CD14-positive monocyte (primary cell): ENCODE measurements at regions not wholly inside any gene's neighbourhood (a gene's known extent, or its start where the extent isn't known, plus 50 kb on each side); places are given as distances from the start of the nearest gene placed in this dataset.

Experiments
- DNase-seq, 3 donors: peaks; one replicate each; pipeline ENCODE4 v3.0.0-alpha.2; 2011 to 2022
- H2AFZ ChIP-seq: 2 replicates; pipeline ENCODE4 v1.6.0; 2012; ENCODE audit warnings: mild to moderate bottlenecking, low read depth, low read length, inconsistent platforms; ENCODE audit not compliant: insufficient read depth, poor library complexity, severe bottlenecking
- H3K27ac ChIP-seq, 2 donors: 1 replicate in 1 of 2; 2 replicates in 1 of 2; pipeline ENCODE4 v1.5.1; 2012 to 2013; ENCODE audit warnings: low read length in 2 of 2, control low read depth in 1 of 2, inconsistent platforms in 1 of 2, low read depth in 1 of 2, mild to moderate bottlenecking in 1 of 2
- H3K27me3 ChIP-seq, 2 donors: one replicate each; pipeline versions ENCODE4 v1.6.0 to v1.6.1; 2011 to 2013; ENCODE audit warnings: low read length in 2 of 2; ENCODE audit not compliant: control insufficient read depth in 2 of 2, insufficient read depth in 2 of 2
- H3K36me3 ChIP-seq, 2 donors: replicated peaks in 1 of 2; 1 replicate in 1 of 2; 2 replicates in 1 of 2; pipeline versions ENCODE4 v1.5.1 to v1.6.1; 2012 to 2013; ENCODE audit warnings: low read length in 2 of 2, control low read depth in 1 of 2, inconsistent platforms in 1 of 2, mild to moderate bottlenecking in 1 of 2; ENCODE audit not compliant: insufficient read depth in 2 of 2, control insufficient read depth in 1 of 2
- H3K4me1 ChIP-seq, 2 donors: 1 replicate in 1 of 2; 2 replicates in 1 of 2; pipeline versions ENCODE4 v1.5.1 to v1.6.1; 2012 to 2013; ENCODE audit warnings: low read length in 2 of 2, control low read depth in 1 of 2, inconsistent platforms in 1 of 2, mild to moderate bottlenecking in 1 of 2, moderate library complexity in 1 of 2; ENCODE audit not compliant: insufficient read depth in 2 of 2, control insufficient read depth in 1 of 2
- H3K4me2 ChIP-seq: replicated peaks from 2 replicates; pipeline ENCODE3; 2012; ENCODE audit warnings: low read length, moderate library complexity, mild to moderate bottlenecking; ENCODE audit not compliant: poor library complexity, severe bottlenecking; ENCODE audit errors: extremely low read depth
- H3K4me3 ChIP-seq, 3 experiments: fragments of 200-600 bp in 1 of 3; sonication (generic) in 1 of 3; replicated peaks in 1 of 3; 1 replicate in 2 of 3; 2 replicates in 1 of 3; pipeline ENCODE4 v1.5.1; 2011 to 2013; ENCODE audit warnings: low read length in 3 of 3, mild to moderate bottlenecking in 3 of 3, control low read depth in 2 of 3, low read depth in 2 of 3, inconsistent platforms in 1 of 3, moderate library complexity in 1 of 3
- H3K79me2 ChIP-seq: 2 replicates; pipeline ENCODE4 v1.6.0; 2012; ENCODE audit warnings: mild to moderate bottlenecking, control low read depth, inconsistent platforms, low read length, moderate library complexity; ENCODE audit not compliant: insufficient read depth
- H3K9ac ChIP-seq: 2 replicates; pipeline ENCODE4 v1.6.0; 2017; ENCODE audit warnings: low read length, mild to moderate bottlenecking; ENCODE audit not compliant: insufficient read depth, poor library complexity, severe bottlenecking
- H3K9me3 ChIP-seq, 2 donors: replicated peaks in 1 of 2; 1 replicate in 1 of 2; 2 replicates in 1 of 2; pipeline versions ENCODE4 v1.5.1 to v1.6.1; 2012 to 2013; ENCODE audit warnings: low read length in 2 of 2, control low read depth in 1 of 2; ENCODE audit not compliant: control insufficient read depth in 1 of 2, insufficient read depth in 1 of 2
- H4K20me1 ChIP-seq: 2 replicates; pipeline ENCODE4 v1.6.0; 2012; ENCODE audit warnings: mild to moderate bottlenecking, low read length, control low read depth, moderate library complexity; ENCODE audit not compliant: insufficient read depth
- H3K27ac Mint-ChIP-seq, 7 donors: one replicate each; pipeline ENCODE4 v1.8.0; 2020; ENCODE audit warnings: mild to moderate bottlenecking in 7 of 7, mixed read lengths in 7 of 7, moderate library complexity in 6 of 7, inconsistent platforms in 2 of 7
- H3K27me3 Mint-ChIP-seq, 3 donors: one replicate each; pipeline ENCODE4 v1.8.0; 2021 to 2022; ENCODE audit warnings: low read depth in 3 of 3, mild to moderate bottlenecking in 3 of 3, mixed read lengths in 3 of 3, moderate library complexity in 3 of 3, inconsistent platforms in 1 of 3
- H3K36me3 Mint-ChIP-seq, 2 donors: one replicate each; pipeline ENCODE4 v1.8.0; 2020; ENCODE audit warnings: mixed read lengths in 2 of 2, inconsistent platforms in 1 of 2, mild to moderate bottlenecking in 1 of 2
- H3K4me1 Mint-ChIP-seq: one replicate; pipeline ENCODE4 v1.8.0; 2020; ENCODE audit warnings: mild to moderate bottlenecking, mixed read lengths
- H3K4me3 Mint-ChIP-seq, 2 donors: one replicate each; pipeline ENCODE4 v1.8.0; 2020; ENCODE audit warnings: mild to moderate bottlenecking in 2 of 2, mixed read lengths in 2 of 2, moderate library complexity in 1 of 2
- H3K9me3 Mint-ChIP-seq, 7 donors: one replicate each; pipeline ENCODE4 v1.8.0; 2020 to 2022; ENCODE audit warnings: mixed read lengths in 7 of 7, mild to moderate bottlenecking in 6 of 7, moderate library complexity in 6 of 7, inconsistent platforms in 2 of 7
- CTCF ChIP-seq: fragments of 200-600 bp; IDR thresholded peaks from one replicate; pipeline ENCODE4 v1.8.0; 2022; ENCODE audit warnings: antibody characterized with exemption, mild to moderate bottlenecking
- WGBS: methylation state at CpG from one replicate; pipeline ENCODE4 v1.1.5; 2013; ENCODE audit warnings: missing lambda C conversion rate; ENCODE audit not compliant: insufficient coverage; 5-methylcytosine and 5-hydroxymethylcytosine counted together
- intact Hi-C, 2 donors: fragments of 100-400 bp; cut with micrococcal nuclease; formaldehyde crosslinking; loops; one replicate each; pipeline versions ENCODE4 v1.15.0 to v1.15.1; 2023

DNA sequence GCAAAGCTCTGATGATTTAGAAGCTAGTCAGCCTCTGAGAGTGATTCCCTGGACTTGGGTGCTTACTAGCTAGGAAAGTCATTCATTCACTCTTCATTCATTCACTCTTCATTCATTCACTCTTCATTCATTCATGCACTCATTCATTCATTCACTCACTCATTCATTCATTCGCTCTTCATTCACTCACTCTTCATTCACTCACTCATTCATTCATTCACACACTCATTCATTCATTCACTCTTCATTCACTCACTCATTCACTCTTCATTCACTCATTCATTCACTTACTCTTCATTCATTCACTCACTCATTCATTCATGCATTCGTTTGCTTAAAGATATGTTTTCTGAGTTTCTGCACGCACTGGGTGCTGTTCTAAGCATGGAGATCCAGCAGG lies 292.7 kb upstream of the TNRC6C start:
- Histone ChIP-seq H3K9me3 (peaks cover 9 to 10% of the 10 kb centered on the region in 2 donors), H3K27me3 (peaks cover 2 to 3% of the 10 kb centered on the region in 2 donors), H3K4me1 (peaks cover 4 to 5% of the 10 kb centered on the region in 2 donors), H3K27ac (no peak overlapping the region), H4K20me1 (no peaks in the 10 kb centered on the region), H2AFZ (no peak overlapping the region), H3K4me3 (no peak overlapping the region), H3K79me2 (no peaks in the 10 kb centered on the region), H3K36me3 (no peaks in the 10 kb centered on the region), H3K9ac (no peak overlapping the region), H3K4me2 (no peak overlapping the region)
- peak overlapping the region in 1 of 7 donors; percentile 1 for H3K27ac Mint-ChIP-seq
- no peak for TF ChIP-seq CTCF
- H3K27me3 Mint-ChIP-seq = peaks cover 2 to 10% (median 4%) of the 10 kb centered on the region in 3 donors
- peaks cover 8 to 25% (median 18%) of the 10 kb centered on the region in 7 donors for H3K9me3 Mint-ChIP-seq
- H3K4me3 Mint-ChIP-seq = no peak overlapping the region
- no peaks in the 10 kb centered on the region for H3K36me3 Mint-ChIP-seq
- peaks cover 13% of the 10 kb centered on the region for H3K4me1 Mint-ChIP-seq
- DNase-seq = no peak
- WGBS = 83% methylated on average over 1 of the region's 3 CpGs
- intact Hi-C loops = no loop called here

- H3K4me2 ChIP-seq = no peak overlapping the region
- no peaks in the 10 kb centered on the region for H4K20me1 ChIP-seq
- TF ChIP-seq CTCF = no peak
- H3K36me3 ChIP-seq = no peaks in the 10 kb centered on the region
- peaks cover 4 to 5% of the 10 kb centered on the region in 2 donors for H3K4me1 ChIP-seq
- no peaks in the 10 kb centered on the region for H3K36me3 Mint-ChIP-seq
- H3K79me2 ChIP-seq = no peaks in the 10 kb centered on the region
- H3K9me3 ChIP-seq = peaks cover 9 to 10% of the 10 kb centered on the region in 2 donors
- peaks cover 2 to 8% (median 4%) of the 10 kb centered on the region in 3 donors for H3K27me3 Mint-ChIP-seq
- H2AFZ ChIP-seq = no peak overlapping the region
- no peak overlapping the region for H3K27ac ChIP-seq
- intact Hi-C loops = no loop called here
- peaks cover 2 to 3% of the 10 kb centered on the region in 2 donors for H3K27me3 ChIP-seq
- H3K4me3 ChIP-seq = no peak overlapping the region
- no peak overlapping the region for H3K27ac Mint-ChIP-seq
- no peak overlapping the region for H3K9ac ChIP-seq
- no peak overlapping the region for H3K4me3 Mint-ChIP-seq
- H3K4me1 Mint-ChIP-seq = peaks cover 13% of the 10 kb centered on the region
- DNase-seq = no peak
- peaks cover 8 to 25% (median 18%) of the 10 kb centered on the region in 7 donors for H3K9me3 Mint-ChIP-seq
- no CpG with 5 or more reads among the region's 6 CpGs for WGBS
These were observed 292.0 kb upstream of the TNRC6C start for GRCh38 chr17:77666462-77666861.
